ENCODE measurements at regions not wholly inside any gene's neighbourhood (a gene's known extent, or its start where the extent isn't known, plus 50 kb on each side); places are given as distances from the start of the nearest gene placed in this dataset.

DNA sequence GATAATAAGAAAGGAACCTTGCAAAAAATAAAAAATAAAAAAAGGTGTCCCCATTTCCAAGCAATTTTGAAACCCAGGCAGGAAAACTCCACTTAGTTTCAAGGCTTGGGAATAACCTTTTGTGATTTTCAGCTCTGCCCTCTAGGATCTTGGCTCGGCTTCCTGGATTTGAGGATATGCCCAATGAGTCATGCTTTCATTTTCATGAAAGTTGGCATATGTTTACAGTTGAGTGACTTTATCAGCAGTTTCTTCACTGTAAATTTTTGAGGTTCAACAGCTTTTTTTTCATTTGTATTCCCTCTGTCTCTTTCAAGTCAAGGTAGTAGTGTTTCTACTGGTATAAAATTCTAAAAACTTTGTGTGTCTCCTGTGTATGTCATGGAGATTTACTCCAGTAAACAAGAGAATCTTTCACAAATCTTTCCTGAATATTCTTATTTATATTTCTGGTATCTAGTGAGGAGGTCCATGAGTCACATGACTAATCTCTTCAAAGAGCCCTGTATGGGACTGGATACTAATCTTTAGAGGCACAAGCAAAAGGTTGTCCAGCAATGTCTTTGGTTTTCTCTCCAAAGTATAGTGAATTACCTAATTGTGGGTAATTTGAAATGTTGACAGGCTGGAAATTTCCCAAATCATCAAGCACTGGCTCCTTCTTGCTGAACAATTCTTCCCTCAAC lies 335.3 kb downstream of the BRINP2 start:
- no CpG with 5 or more reads among the region's 1 CpG for WGBS (ENCODE audit: insufficient coverage, insufficient read length)
- Histone ChIP-seq H3K4me3 (ENCODE audit: low read length) (no peak overlapping the region), H3K27me3 (ENCODE audit: control insufficient read depth, insufficient read depth, low read length) (no peaks in the 10 kb centered on the region), H3K9me3 (ENCODE audit: control insufficient read depth, insufficient read depth, low read length) (no peaks in the 10 kb centered on the region), H3K4me1 (ENCODE audit: control insufficient read depth, insufficient read depth, low read length) (no peaks in the 10 kb centered on the region), H3K27ac (ENCODE audit: low read length) (no peak overlapping the region), H3K36me3 (ENCODE audit: control insufficient read depth, insufficient read depth, low read length) (no peaks in the 10 kb centered on the region)
- DNase-seq (ENCODE audit: low read depth, low spot score) = no peak

DNA sequence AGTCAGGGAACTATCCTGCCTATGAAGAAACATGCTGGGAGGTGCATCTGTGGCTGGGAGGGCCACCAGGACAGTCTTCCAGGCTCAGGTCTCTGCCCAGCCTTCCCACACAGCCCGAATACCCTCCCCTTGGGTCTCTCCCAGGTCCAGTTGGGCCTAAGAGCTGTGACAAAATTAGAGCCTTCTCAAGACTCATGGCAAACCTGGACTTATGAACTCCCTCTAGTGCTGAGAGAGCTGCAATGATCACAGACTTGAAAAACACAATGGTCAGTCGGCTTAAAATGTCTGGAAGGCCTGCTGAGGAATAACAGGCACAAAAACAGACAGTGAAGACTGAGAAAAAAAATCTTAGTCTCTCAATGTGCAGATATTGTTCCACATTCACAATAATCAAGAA lies 325.1 kb downstream of the BRINP2 start:
- DNase-seq (ENCODE audit: low read depth, low spot score) = no peak
- no CpG with 5 or more reads among the region's 2 CpGs for WGBS (ENCODE audit: insufficient coverage, insufficient read length)

DNA sequence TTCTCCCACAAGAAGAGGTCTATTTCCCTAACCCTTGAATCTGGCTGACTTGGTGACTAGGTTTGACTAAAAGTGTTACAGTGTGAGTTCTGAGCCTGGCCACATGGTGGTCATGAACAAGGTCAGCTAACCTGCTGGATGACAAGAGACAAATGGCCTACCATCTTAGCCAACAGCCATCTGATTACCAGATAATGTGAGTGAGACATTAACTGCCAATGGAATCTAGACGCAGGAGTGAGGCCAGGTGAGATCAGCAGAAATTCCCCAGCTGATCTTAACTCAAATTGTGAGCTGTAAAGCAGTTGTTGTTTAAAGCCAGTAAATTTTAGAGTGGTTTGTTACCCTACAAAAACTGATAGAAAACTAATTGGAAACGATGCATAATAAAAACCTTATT lies 320.0 kb downstream of the BRINP2 start:
- H3K27me3 ChIP-seq (ENCODE audit: control insufficient read depth, insufficient read depth, low read length) = no peaks in the 10 kb centered on the region
- no peak overlapping the region for H3K27ac ChIP-seq (ENCODE audit: low read length)
- DNase-seq (ENCODE audit: low read depth, low spot score) = no peak
- H3K9me3 ChIP-seq (ENCODE audit: control insufficient read depth, insufficient read depth, low read length) = no peaks in the 10 kb centered on the region
- H3K36me3 ChIP-seq (ENCODE audit: control insufficient read depth, insufficient read depth, low read length) = no peaks in the 10 kb centered on the region
- H3K4me3 ChIP-seq (ENCODE audit: low read length) = no peak overlapping the region
- peaks cover 6% of the 10 kb centered on the region for H3K4me1 ChIP-seq (ENCODE audit: control insufficient read depth, insufficient read depth, low read length)
- no CpG with 5 or more reads among the region's 2 CpGs for WGBS (ENCODE audit: insufficient coverage, insufficient read length)

More for the DNA sequence above, 325.1 kb downstream of the BRINP2 start:
- no peak overlapping the region for H3K4me3 ChIP-seq (ENCODE audit: low read length)
- no peaks in the 10 kb centered on the region for H3K27me3 ChIP-seq (ENCODE audit: control insufficient read depth, insufficient read depth, low read length)
- no peak overlapping the region for H3K27ac ChIP-seq (ENCODE audit: low read length)
- H3K9me3 ChIP-seq (ENCODE audit: control insufficient read depth, insufficient read depth, low read length) = no peaks in the 10 kb centered on the region
- no peaks in the 10 kb centered on the region for H3K36me3 ChIP-seq (ENCODE audit: control insufficient read depth, insufficient read depth, low read length)
- H3K4me1 ChIP-seq (ENCODE audit: control insufficient read depth, insufficient read depth, low read length) = no peaks in the 10 kb centered on the region

DNA sequence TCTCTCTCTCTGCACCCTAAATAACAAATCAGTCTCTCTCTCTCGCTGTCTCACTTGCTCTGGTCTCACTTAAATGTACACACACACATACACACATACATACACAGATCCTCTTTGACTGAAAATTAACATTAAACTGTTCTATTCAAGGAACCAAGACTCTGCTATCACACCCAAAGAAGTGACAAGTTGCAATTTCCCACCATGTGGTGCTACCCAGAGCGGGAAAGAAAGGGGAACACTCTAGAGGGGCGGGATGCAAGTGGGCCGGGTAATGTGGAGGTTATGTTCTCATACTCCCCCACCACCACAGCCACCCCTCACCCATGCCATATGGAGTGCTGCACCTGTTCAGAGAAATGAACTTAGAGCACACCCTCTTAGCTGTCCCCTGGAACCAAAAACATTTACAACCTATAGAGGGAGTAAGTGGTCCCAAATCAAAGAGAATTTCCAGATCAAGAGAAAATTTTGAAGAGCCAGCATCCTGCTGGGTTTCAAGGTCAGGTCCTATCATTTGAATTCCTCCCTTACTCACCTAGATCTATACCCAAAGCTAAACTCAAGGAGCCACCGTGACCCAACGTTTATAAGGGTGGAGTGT lies 319.4 kb downstream of the BRINP2 start:
- no CpG with 5 or more reads among the region's 6 CpGs for WGBS (ENCODE audit: insufficient coverage, insufficient read length)
- no peak overlapping the region for H3K4me3 ChIP-seq (ENCODE audit: low read length)
- H3K36me3 ChIP-seq (ENCODE audit: control insufficient read depth, insufficient read depth, low read length) = no peaks in the 10 kb centered on the region
- H3K9me3 ChIP-seq (ENCODE audit: control insufficient read depth, insufficient read depth, low read length) = no peaks in the 10 kb centered on the region
- H3K27ac ChIP-seq (ENCODE audit: low read length) = no peak overlapping the region
- no peaks in the 10 kb centered on the region for H3K27me3 ChIP-seq (ENCODE audit: control insufficient read depth, insufficient read depth, low read length)
- H3K4me1 ChIP-seq (ENCODE audit: control insufficient read depth, insufficient read depth, low read length) = peaks cover 6% of the 10 kb centered on the region
- no peak for DNase-seq (ENCODE audit: low read depth, low spot score)

DNA sequence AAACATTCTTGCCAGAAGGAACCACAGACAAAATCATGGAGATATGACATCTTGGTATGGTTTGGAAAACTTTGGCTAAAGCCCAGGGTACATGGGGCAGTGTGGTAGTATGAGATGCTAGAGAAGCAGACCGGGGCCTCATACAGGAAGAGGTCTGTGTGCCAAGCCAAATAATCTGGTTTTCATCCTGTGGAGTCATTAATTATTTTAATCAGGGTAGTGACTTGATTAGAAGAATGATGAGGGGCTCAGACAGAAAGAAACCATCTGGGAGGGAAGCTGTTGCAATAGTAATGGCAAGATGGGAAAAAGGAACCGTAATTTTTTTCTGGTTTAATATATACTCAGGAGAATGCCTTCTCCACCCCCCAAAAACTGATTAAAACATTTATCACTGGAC lies 318.0 kb downstream of the BRINP2 start:
- WGBS (ENCODE audit: insufficient coverage, insufficient read length) = no CpG with 5 or more reads among the region's 2 CpGs
- Histone ChIP-seq H3K27ac (ENCODE audit: low read length) (no peak overlapping the region), H3K4me1 (ENCODE audit: control insufficient read depth, insufficient read depth, low read length) (peaks cover 6% of the 10 kb centered on the region), H3K27me3 (ENCODE audit: control insufficient read depth, insufficient read depth, low read length) (no peaks in the 10 kb centered on the region), H3K4me3 (ENCODE audit: low read length) (no peak overlapping the region), H3K36me3 (ENCODE audit: control insufficient read depth, insufficient read depth, low read length) (no peaks in the 10 kb centered on the region), H3K9me3 (ENCODE audit: control insufficient read depth, insufficient read depth, low read length) (no peaks in the 10 kb centered on the region)
- no peak for DNase-seq (ENCODE audit: low read depth, low spot score)

DNA sequence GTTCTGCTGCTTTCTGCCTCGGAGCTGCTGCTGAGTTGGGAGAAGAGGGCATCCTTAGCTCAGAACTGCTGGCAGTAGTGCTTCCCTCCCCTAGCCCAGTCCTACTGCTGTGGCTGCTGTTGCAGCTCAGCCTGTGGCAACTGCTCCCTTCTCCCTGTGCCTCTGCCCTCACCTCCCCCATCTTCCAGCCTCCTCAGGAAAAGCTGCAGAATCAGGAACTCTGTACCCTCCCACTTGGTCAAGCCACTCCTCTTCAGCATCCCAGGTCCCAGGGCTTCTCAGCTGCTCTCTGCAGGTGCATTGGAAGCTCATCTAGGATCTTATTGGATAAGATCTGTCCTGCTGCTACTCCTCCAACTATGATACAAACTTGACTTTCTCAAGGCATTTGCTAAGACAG lies 316.7 kb downstream of the BRINP2 start:
- H3K4me1 ChIP-seq (ENCODE audit: control insufficient read depth, insufficient read depth, low read length) = peaks cover 6% of the 10 kb centered on the region
- H3K4me3 ChIP-seq (ENCODE audit: low read length) = no peak overlapping the region
- H3K27ac ChIP-seq (ENCODE audit: low read length) = no peak overlapping the region
- no CpG with 5 or more reads among the region's 1 CpG for WGBS (ENCODE audit: insufficient coverage, insufficient read length)
- H3K36me3 ChIP-seq (ENCODE audit: control insufficient read depth, insufficient read depth, low read length) = no peaks in the 10 kb centered on the region
- H3K9me3 ChIP-seq (ENCODE audit: control insufficient read depth, insufficient read depth, low read length) = no peaks in the 10 kb centered on the region
- H3K27me3 ChIP-seq (ENCODE audit: control insufficient read depth, insufficient read depth, low read length) = no peaks in the 10 kb centered on the region
- DNase-seq (ENCODE audit: low read depth, low spot score) = peak; percentile 29

DNA sequence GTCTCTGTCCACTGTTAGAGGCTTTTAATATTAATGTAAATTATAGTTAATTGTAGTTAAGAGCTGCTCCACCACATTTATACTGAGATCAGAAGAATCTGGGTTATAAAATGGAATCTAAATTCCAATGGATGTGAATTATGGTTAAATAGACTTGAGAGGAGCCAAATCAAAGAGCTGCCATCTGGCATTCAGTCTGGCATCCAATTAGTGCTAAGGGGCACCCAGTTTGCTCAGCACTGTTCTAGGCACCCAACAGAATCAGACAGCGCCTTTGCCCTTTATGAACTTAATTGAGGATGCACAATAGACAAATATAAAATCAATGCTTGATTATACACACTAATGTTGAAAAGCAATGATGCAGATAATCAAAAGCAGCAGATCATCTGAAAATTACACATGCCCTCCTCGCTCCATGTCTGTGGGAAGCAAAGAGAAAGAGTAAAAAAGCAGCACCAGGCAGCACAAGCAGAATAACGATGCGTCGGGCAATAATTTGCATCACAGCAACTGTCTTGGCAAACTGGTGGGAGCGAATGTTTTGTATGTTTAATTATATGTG lies 310.1 kb downstream of the BRINP2 start:
- H3K27me3 ChIP-seq (ENCODE audit: control insufficient read depth, insufficient read depth, low read length) = no peaks in the 10 kb centered on the region
- no peaks in the 10 kb centered on the region for H3K4me1 ChIP-seq (ENCODE audit: control insufficient read depth, insufficient read depth, low read length)
- DNase-seq (ENCODE audit: low read depth, low spot score) = no peak
- H3K27ac ChIP-seq (ENCODE audit: low read length) = no peak overlapping the region
- no peaks in the 10 kb centered on the region for H3K9me3 ChIP-seq (ENCODE audit: control insufficient read depth, insufficient read depth, low read length)
- no peak overlapping the region for H3K4me3 ChIP-seq (ENCODE audit: low read length)
- WGBS (ENCODE audit: insufficient coverage, insufficient read length) = 100% methylated on average over 1 of the region's 6 CpGs
- H3K36me3 ChIP-seq (ENCODE audit: control insufficient read depth, insufficient read depth, low read length) = no peaks in the 10 kb centered on the region

DNA sequence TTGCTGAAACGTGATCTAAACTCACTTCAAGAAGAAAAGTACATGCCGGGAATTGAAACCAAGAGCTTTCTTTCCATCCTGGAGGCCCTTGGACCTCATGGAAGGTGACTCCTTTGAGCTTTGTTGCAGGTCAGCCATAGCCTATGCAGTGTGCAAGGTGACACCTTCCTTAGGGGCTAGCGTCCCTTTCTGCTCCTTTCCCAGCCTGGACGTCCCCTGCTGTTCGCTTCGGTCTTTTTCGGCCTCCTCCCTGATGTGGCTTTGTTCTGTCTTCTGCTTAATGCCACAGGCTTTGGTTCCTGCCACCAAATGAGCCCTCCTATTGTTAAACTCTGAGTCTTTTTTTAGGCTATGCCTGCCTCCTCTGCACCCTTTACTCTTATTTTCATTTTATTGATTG lies 308.8 kb downstream of the BRINP2 start:
- no peaks in the 10 kb centered on the region for H3K36me3 ChIP-seq (ENCODE audit: control insufficient read depth, insufficient read depth, low read length)
- no peak overlapping the region for H3K27ac ChIP-seq (ENCODE audit: low read length)
- no peak for DNase-seq (ENCODE audit: low read depth, low spot score)
- H3K27me3 ChIP-seq (ENCODE audit: control insufficient read depth, insufficient read depth, low read length) = no peaks in the 10 kb centered on the region
- H3K4me1 ChIP-seq (ENCODE audit: control insufficient read depth, insufficient read depth, low read length) = no peaks in the 10 kb centered on the region
- no peaks in the 10 kb centered on the region for H3K9me3 ChIP-seq (ENCODE audit: control insufficient read depth, insufficient read depth, low read length)
- H3K4me3 ChIP-seq (ENCODE audit: low read length) = no peak overlapping the region
- no CpG with 5 or more reads among the region's 7 CpGs for WGBS (ENCODE audit: insufficient coverage, insufficient read length)

DNA sequence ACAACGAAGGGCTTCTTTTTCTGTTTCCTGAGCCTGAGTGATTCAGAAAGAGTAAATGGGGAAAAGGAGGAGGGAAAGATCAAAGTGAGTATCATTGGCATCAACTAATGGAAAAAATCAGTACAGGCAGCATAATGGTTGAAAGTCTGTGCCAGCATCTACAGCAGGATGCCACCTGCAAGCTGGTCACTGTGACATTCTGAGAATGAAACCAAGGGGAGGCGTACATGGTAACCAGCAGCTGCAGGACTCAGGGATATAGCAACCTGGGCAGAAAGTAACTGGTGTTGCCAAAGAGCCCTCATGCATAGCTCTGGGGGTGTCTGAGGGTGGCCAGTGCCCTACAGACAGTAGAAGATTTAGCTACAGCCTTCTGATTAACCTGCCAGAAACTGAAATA lies 305.9 kb downstream of the BRINP2 start:
- no CpG with 5 or more reads among the region's 2 CpGs for WGBS (ENCODE audit: insufficient coverage, insufficient read length)
- Histone ChIP-seq H3K9me3 (ENCODE audit: control insufficient read depth, insufficient read depth, low read length) (no peaks in the 10 kb centered on the region), H3K4me3 (ENCODE audit: low read length) (no peak overlapping the region), H3K27me3 (ENCODE audit: control insufficient read depth, insufficient read depth, low read length) (no peaks in the 10 kb centered on the region), H3K27ac (ENCODE audit: low read length) (no peak overlapping the region), H3K36me3 (ENCODE audit: control insufficient read depth, insufficient read depth, low read length) (no peaks in the 10 kb centered on the region), H3K4me1 (ENCODE audit: control insufficient read depth, insufficient read depth, low read length) (no peaks in the 10 kb centered on the region)
- no peak for DNase-seq (ENCODE audit: low read depth, low spot score)

DNA sequence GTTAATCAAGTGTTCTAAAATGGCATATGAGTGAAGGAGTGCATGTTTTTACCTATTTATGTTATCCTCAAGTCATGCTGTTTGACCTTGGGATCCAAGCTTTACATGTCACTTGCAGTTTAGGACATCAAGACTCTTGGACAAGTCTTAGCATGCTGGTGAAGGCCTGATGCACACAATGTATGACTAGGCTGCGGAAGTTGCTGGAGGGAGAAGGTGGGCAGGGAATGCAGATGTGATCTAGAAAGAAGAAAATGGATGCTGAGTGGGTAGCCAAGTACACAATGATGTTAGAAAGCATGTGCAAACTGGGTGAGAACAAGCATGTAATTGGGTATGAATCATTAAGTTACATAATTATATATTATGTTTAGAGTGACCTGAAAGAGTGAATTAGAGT lies 301.8 kb downstream of the BRINP2 start:
- no peak for DNase-seq (ENCODE audit: low read depth, low spot score)
- WGBS (ENCODE audit: insufficient coverage, insufficient read length) = no CpG with 5 or more reads among the region's 1 CpG
- Histone ChIP-seq H3K27ac (ENCODE audit: low read length) (no peak overlapping the region), H3K4me1 (ENCODE audit: control insufficient read depth, insufficient read depth, low read length) (no peaks in the 10 kb centered on the region), H3K36me3 (ENCODE audit: control insufficient read depth, insufficient read depth, low read length) (no peaks in the 10 kb centered on the region), H3K4me3 (ENCODE audit: low read length) (no peak overlapping the region), H3K27me3 (ENCODE audit: control insufficient read depth, insufficient read depth, low read length) (no peaks in the 10 kb centered on the region), H3K9me3 (ENCODE audit: control insufficient read depth, insufficient read depth, low read length) (no peaks in the 10 kb centered on the region)

DNA sequence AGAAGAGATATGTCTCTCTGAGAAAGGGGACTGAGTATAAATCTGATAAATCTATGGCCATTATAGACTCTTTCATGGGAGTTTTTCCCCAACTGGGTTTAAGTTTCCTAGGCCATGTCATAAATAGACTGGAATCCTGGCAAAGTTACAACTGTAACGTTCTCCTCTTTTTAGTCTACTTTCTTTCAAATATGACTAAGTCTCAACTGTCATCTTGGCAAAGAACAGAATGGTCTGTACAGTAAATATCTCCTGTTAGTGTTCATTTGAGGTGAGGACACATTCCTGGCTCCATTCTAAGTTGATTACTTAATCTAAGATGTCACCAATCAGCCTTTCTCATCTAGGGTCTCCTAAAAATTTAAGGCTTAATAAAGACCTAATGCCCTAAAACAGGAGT lies 300.5 kb downstream of the BRINP2 start:
- no peaks in the 10 kb centered on the region for H3K36me3 ChIP-seq (ENCODE audit: control insufficient read depth, insufficient read depth, low read length)
- H3K9me3 ChIP-seq (ENCODE audit: control insufficient read depth, insufficient read depth, low read length) = no peaks in the 10 kb centered on the region
- WGBS (ENCODE audit: insufficient coverage, insufficient read length) = no CpG with 5 or more reads among the region's 1 CpG
- H3K4me3 ChIP-seq (ENCODE audit: low read length) = no peak overlapping the region
- no peaks in the 10 kb centered on the region for H3K4me1 ChIP-seq (ENCODE audit: control insufficient read depth, insufficient read depth, low read length)
- DNase-seq (ENCODE audit: low read depth, low spot score) = no peak
- H3K27ac ChIP-seq (ENCODE audit: low read length) = no peak overlapping the region
- H3K27me3 ChIP-seq (ENCODE audit: control insufficient read depth, insufficient read depth, low read length) = no peaks in the 10 kb centered on the region
